H1 (cell line): ENCODE measurements at regions not wholly inside any gene's neighbourhood (a gene's known extent, or its start where the extent isn't known, plus 50 kb on each side); places are given as distances from the start of the nearest gene placed in this dataset.

Source experiments
- CTCF ChIA-PET: fragments of 300-600 bp; sonication (Branson Sonifier 250); formaldehyde crosslinking; loops from one replicate; lab custom pipeline; 2021; ENCODE audit not compliant: partially characterized antibody; lab: Charles Lee
- POLR2A ChIA-PET: fragments of 300-600 bp; sonication (Branson Sonifier 250); formaldehyde crosslinking; loops from one replicate; lab custom pipeline; 2021; ENCODE audit warnings: inconsistent platforms; ENCODE audit not compliant: partially characterized antibody; lab: Charles Lee
- DNase-seq, 2 experiments: peaks; one replicate each; pipeline versions ENCODE4 v3.0.0 to v3.0.0-alpha.2; 2010 to 2022; ENCODE audit warnings: low spot score in 2 of 2, low read depth in 1 of 2, mixed read lengths in 1 of 2
- FAIRE-seq: peaks from 2 replicates; lab custom pipeline; 2011; peaks lifted over from hg19 to GRCh38; lab: Jason Lieb, UNC
- H2AFZ ChIP-seq: 2 replicates; pipeline ENCODE4 v1.8.1; 2012; ENCODE audit warnings: low read length, inconsistent platforms
- H2AK5ac ChIP-seq: 2 replicates; pipeline ENCODE4 v1.6.1; 2013; ENCODE audit warnings: low read depth, low read length
- H2BK120ac ChIP-seq: replicated peaks from 2 replicates; pipeline ENCODE3; 2013; ENCODE audit warnings: low read depth, low read length, inconsistent platforms
- H2BK12ac ChIP-seq: 2 replicates; pipeline ENCODE4 v1.6.1; 2013; ENCODE audit warnings: low read depth, low read length
- H2BK15ac ChIP-seq: 2 replicates; pipeline ENCODE4 v1.6.1; 2013; ENCODE audit warnings: low read length
- H2BK20ac ChIP-seq: 2 replicates; pipeline ENCODE4 v1.6.1; 2013; ENCODE audit warnings: low read length
- H2BK5ac ChIP-seq: 2 replicates; pipeline ENCODE4 v1.6.1; 2013; ENCODE audit warnings: low read depth, low read length
- H3K14ac ChIP-seq: 2 replicates; pipeline ENCODE4 v1.6.1; 2013; ENCODE audit warnings: inconsistent platforms; ENCODE audit not compliant: insufficient read length
- H3K18ac ChIP-seq: 2 replicates; pipeline ENCODE4 v1.6.1; 2013; ENCODE audit warnings: low read length; ENCODE audit errors: extremely low read depth
- H3K23ac ChIP-seq: 2 replicates; pipeline ENCODE4 v1.6.1; 2013; ENCODE audit warnings: inconsistent platforms; ENCODE audit not compliant: insufficient read length
- H3K23me2 ChIP-seq: 2 replicates; pipeline ENCODE4 v1.6.1; 2013; ENCODE audit warnings: low read depth, low read length
- H3K27ac ChIP-seq: 2 replicates; pipeline ENCODE4 v1.6.1; 2011; ENCODE audit warnings: low read depth, low read length, inconsistent platforms
- H3K27me3 ChIP-seq, 4 experiments: replicated peaks in 1 of 4; 1 replicate in 1 of 4; 2 replicates in 3 of 4; pipeline versions ENCODE4 v1.6.1 to v1.8.1; 2011 to 2013; ENCODE audit warnings: low read length in 3 of 4, mild to moderate bottlenecking in 3 of 4, inconsistent platforms in 2 of 4, mixed read lengths in 2 of 4, moderate library complexity in 1 of 4; ENCODE audit not compliant: control insufficient read depth in 3 of 4, insufficient read depth in 3 of 4; ENCODE audit errors: extremely low read depth in 1 of 4
- H3K36me3 ChIP-seq, 4 experiments: 2 replicates each; pipeline versions ENCODE4 v1.6.1 to v1.8.1; 2011 to 2013; ENCODE audit warnings: mild to moderate bottlenecking in 4 of 4, low read length in 3 of 4, moderate library complexity in 2 of 4, control low read depth in 1 of 4, inconsistent platforms in 1 of 4; ENCODE audit not compliant: insufficient read depth in 4 of 4, control insufficient read depth in 2 of 4
- H3K4ac ChIP-seq: replicated peaks from 2 replicates; pipeline ENCODE3; 2013; ENCODE audit warnings: low read length, low read depth, mixed read lengths, inconsistent platforms; ENCODE audit not compliant: insufficient read length
- H3K4me1 ChIP-seq, 4 experiments: replicated peaks in 1 of 4; 1 replicate in 1 of 4; 2 replicates in 3 of 4; pipeline versions ENCODE4 v1.6.1 to v1.8.1; 2011 to 2013; ENCODE audit warnings: low read length in 3 of 4, inconsistent platforms in 2 of 4, mixed read lengths in 1 of 4; ENCODE audit not compliant: insufficient read depth in 4 of 4, control insufficient read depth in 3 of 4
- H3K4me2 ChIP-seq, 2 experiments: 2 replicates each; pipeline versions ENCODE4 v1.6.1 to v1.8.1; 2011 to 2013; ENCODE audit warnings: low read depth in 2 of 2, low read length in 2 of 2, control low read depth in 1 of 2, inconsistent platforms in 1 of 2, mild to moderate bottlenecking in 1 of 2; ENCODE audit not compliant: insufficient read depth in 1 of 2
- H3K4me3 ChIP-seq, 4 experiments: fragments of 200-600, 300-600 bp in 1 of 4; sonication (generic), shearing (Covaris generic), sonication (Bioruptor Twin) in 1 of 4; 2 replicates each; pipeline versions ENCODE4 v1.5.1 to v1.8.1; 2011 to 2016; ENCODE audit warnings: low read length in 4 of 4, low read depth in 3 of 4, control low read depth in 2 of 4, inconsistent platforms in 2 of 4, mild to moderate bottlenecking in 2 of 4, mixed read lengths in 1 of 4, moderate library complexity in 1 of 4; ENCODE audit not compliant: insufficient read depth in 2 of 4; ENCODE audit errors: extremely low read depth in 1 of 4
- H3K56ac ChIP-seq: replicated peaks from 2 replicates; pipeline ENCODE3; 2013; ENCODE audit warnings: low read depth, mild to moderate bottlenecking, mixed read lengths, low read length, inconsistent platforms; ENCODE audit not compliant: insufficient read length
- H3K79me1 ChIP-seq: 2 replicates; pipeline ENCODE4 v1.6.1; 2013; ENCODE audit warnings: low read depth, low read length, control low read depth
- H3K79me2 ChIP-seq, 2 experiments: 2 replicates each; pipeline versions ENCODE4 v1.6.1 to v1.8.1; 2012 to 2013; ENCODE audit warnings: low read length in 2 of 2, mild to moderate bottlenecking in 2 of 2, inconsistent platforms in 1 of 2; ENCODE audit not compliant: insufficient read depth in 2 of 2, control insufficient read depth in 1 of 2
- H3K9ac ChIP-seq, 4 experiments: replicated peaks in 1 of 4; 1 replicate in 1 of 4; 2 replicates in 3 of 4; pipeline versions ENCODE4 v1.6.1 to v1.8.1; 2011 to 2013; ENCODE audit warnings: low read depth in 3 of 4, low read length in 3 of 4, control low read depth in 2 of 4, mild to moderate bottlenecking in 2 of 4, moderate library complexity in 2 of 4, inconsistent platforms in 1 of 4; ENCODE audit errors: extremely low read depth in 1 of 4
- H3K9me3 ChIP-seq, 2 experiments: 2 replicates each; pipeline versions ENCODE4 v1.6.1 to v1.8.1; 2012 to 2013; ENCODE audit warnings: mild to moderate bottlenecking in 2 of 2, moderate library complexity in 2 of 2, control low read depth in 1 of 2, inconsistent platforms in 1 of 2, low read depth in 1 of 2, low read length in 1 of 2, mixed read lengths in 1 of 2; ENCODE audit not compliant: insufficient read depth in 2 of 2
- H4K20me1 ChIP-seq, 2 experiments: replicated peaks in 1 of 2; 2 replicates each; pipeline versions ENCODE3 to v1.8.1; 2011 to 2013; ENCODE audit warnings: inconsistent platforms in 2 of 2, low read length in 2 of 2, mild to moderate bottlenecking in 1 of 2; ENCODE audit not compliant: insufficient read depth in 2 of 2, control insufficient read depth in 1 of 2
- H4K5ac ChIP-seq: 2 replicates; pipeline ENCODE4 v1.6.1; 2013; ENCODE audit warnings: low read length, low read depth, mixed read lengths, inconsistent platforms; ENCODE audit not compliant: insufficient read length
- H4K8ac ChIP-seq: 2 replicates; pipeline ENCODE4 v1.8.0; 2013; ENCODE audit warnings: mild to moderate bottlenecking, moderate library complexity, low read length, inconsistent platforms; ENCODE audit not compliant: insufficient read depth; ENCODE audit errors: extremely low read depth
- H4K91ac ChIP-seq: replicated peaks from 2 replicates; pipeline ENCODE3; 2013; ENCODE audit warnings: low read length, mixed read lengths, inconsistent platforms; ENCODE audit not compliant: insufficient read length
- ATF2 ChIP-seq: IDR thresholded peaks from 2 replicates; pipeline ENCODE4 v1.6.1; 2012; ENCODE audit warnings: low read length, inconsistent platforms
- EP300 ChIP-seq, 2 experiments: IDR thresholded peaks; 1 replicate in 1 of 2; 2 replicates in 1 of 2; pipeline ENCODE4 v1.6.1; 2011 to 2012; ENCODE audit warnings: low read depth in 2 of 2, low read length in 2 of 2, mild to moderate bottlenecking in 2 of 2, borderline replicate concordance in 1 of 2, inconsistent platforms in 1 of 2, moderate library complexity in 1 of 2
- EZH2 ChIP-seq: fragments of 200-600 bp; sonication (generic); IDR thresholded peaks from 2 replicates; pipeline ENCODE4 v1.7.1; 2012; ENCODE audit warnings: low read depth, mild to moderate bottlenecking, moderate library complexity, low read length, inconsistent platforms; ENCODE audit not compliant: severe bottlenecking
- HDAC2 ChIP-seq, 2 experiments: fragments of 300-600 bp in 1 of 2; sonication (generic) in 1 of 2; IDR thresholded peaks; 2 replicates each; pipeline ENCODE4 v1.6.1; 2011 to 2012; ENCODE audit warnings: low read depth in 2 of 2, low read length in 2 of 2, mild to moderate bottlenecking in 2 of 2, moderate library complexity in 2 of 2, borderline replicate concordance in 1 of 2, inconsistent platforms in 1 of 2
- JUN ChIP-seq: IDR thresholded peaks from 2 replicates; pipeline ENCODE4 v1.6.1; 2011; ENCODE audit warnings: low read depth, mild to moderate bottlenecking, improper control_type of control experiment, low read length
- KDM4A ChIP-seq: IDR thresholded peaks from one replicate; pipeline ENCODE4 v1.7.1; 2012; ENCODE audit warnings: low read depth, mild to moderate bottlenecking, moderate library complexity, low read length, inconsistent platforms; ENCODE audit not compliant: severe bottlenecking
- PHF8 ChIP-seq: fragments of 200-600 bp; sonication (generic); conservative IDR thresholded peaks from 2 replicates; pipeline ENCODE4 v1.7.1; 2012; ENCODE audit warnings: low read depth, mild to moderate bottlenecking, inconsistent platforms, low read length, moderate library complexity
- POU5F1 ChIP-seq: IDR thresholded peaks from 2 replicates; pipeline ENCODE4 v1.6.1; 2011; ENCODE audit warnings: low read depth, mild to moderate bottlenecking, low read length, moderate library complexity
- RXRA ChIP-seq: IDR thresholded peaks from 2 replicates; pipeline ENCODE4 v1.6.1; 2011; ENCODE audit warnings: low read depth, mild to moderate bottlenecking, low read length, moderate library complexity; ENCODE audit not compliant: insufficient read depth
- TCF12 ChIP-seq: IDR thresholded peaks from 2 replicates; pipeline ENCODE4 v1.6.1; 2011; ENCODE audit warnings: low read depth, mild to moderate bottlenecking, low read length
- WGBS, 2 experiments: shearing (Covaris generic) in 1 of 2; methylation state at CpG; one replicate each; pipeline versions ENCODE4 v1.1.6 to v1.1.7; 2013 to 2015; ENCODE audit warnings: low lambda C conversion rate in 2 of 2, mixed read lengths in 2 of 2, inconsistent platforms in 1 of 2, low coverage in 1 of 2, missing lambda C conversion rate in 1 of 2; ENCODE audit not compliant: insufficient replicate concordance in 2 of 2, insufficient coverage in 1 of 2, insufficient read length in 1 of 2; ENCODE audit errors: extremely low coverage in 1 of 2, missing lambda C conversion rate in 1 of 2; 5-methylcytosine and 5-hydroxymethylcytosine counted together

- Histone ChIP-seq H3K23ac (no peak overlapping the region), H4K91ac (no peak overlapping the region), H2BK20ac (no peak overlapping the region), H3K36me3 (no peaks in the 10 kb centered on the region), H3K27ac (no peak overlapping the region), H3K18ac (no peak overlapping the region), H2AFZ (no peak overlapping the region), H3K9me3 (no peaks in the 10 kb centered on the region), H3K56ac (no peak overlapping the region), H4K20me1 (no peaks in the 10 kb centered on the region), H2BK5ac (no peak overlapping the region), H3K79me1 (no peaks in the 10 kb centered on the region), H3K4ac (no peak overlapping the region), H2AK5ac (no peak overlapping the region), H4K5ac (no peak overlapping the region), H4K8ac (no peak overlapping the region; the same call in 1 of the 2 replicates), H3K23me2 (no peaks in the 10 kb centered on the region), H3K9ac (no peak overlapping the region), H3K4me3 (no peak overlapping the region), H3K4me2 (no peak overlapping the region), H2BK15ac (no peak overlapping the region), H3K79me2 (no peaks in the 10 kb centered on the region), H3K4me1 (no peaks in the 10 kb centered on the region), H3K27me3 (no peaks in the 10 kb centered on the region), H2BK120ac (no peak overlapping the region), H3K14ac (no peak overlapping the region), H2BK12ac (no peak overlapping the region)
- FAIRE-seq (no peak), DNase-seq (no peak)
- ChIA-PET POLR2A (no interaction called here), CTCF (interaction anchor here (0.8 to 3.2 kb wide), 13 partner anchors 8 to 396 kb away, joined by 3 to 9 read pairs (median 4); no protein-coding TSS in a partner anchor)
- 89% methylated on average over 29 of the region's 29 CpGs; no CpG with 5 or more reads in 1 of the 2 experiments for WGBS, 2 experiments
- no peak for TF ChIP-seq EP300 (IDR thresholded peaks at IDR 0.05; ENCODE audit: borderline replicate concordance in 1 of 2, low read depth in 2 of 2, low read length in 2 of 2)
- no peak for TF ChIP-seq TCF12
- TF ChIP-seq PHF8, result no peak
- TF ChIP-seq EZH2, result no peak
- no peak for TF ChIP-seq ATF2
- TF ChIP-seq POU5F1, result no peak
- TF ChIP-seq JUN, result no peak
- TF ChIP-seq KDM4A, result no peak
- TF ChIP-seq RXRA, result no peak
- TF ChIP-seq HDAC2 (IDR thresholded peaks at IDR 0.05; ENCODE audit: borderline replicate concordance in 1 of 2, low read depth in 2 of 2, low read length in 2 of 2), result no peak
Observed at GRCh38 chr10:78656417-78657162, 412.2 kb upstream of the ZMIZ1 start.
